HFFc6 (cell line): ENCODE measurements at regions not wholly inside any gene's neighbourhood (a gene's known extent, or its start where the extent isn't known, plus 50 kb on each side); places are given as distances from the start of the nearest gene placed in this dataset.
"Not testable (repeated sequence)": the region's sequence is repeated elsewhere in the genome, so short reads cannot be mapped to it uniquely, and the experiment has no call there.

Experiments
- DNase-seq: peaks from one replicate; pipeline ENCODE4 v3.0.0-alpha.2; 2018
- H3K27ac Mint-ChIP-seq: 2 replicates; pipeline ENCODE4 v1.8.0; 2020; ENCODE audit warnings: mild to moderate bottlenecking, mixed read lengths
- H3K27me3 Mint-ChIP-seq: 2 replicates; pipeline ENCODE4 v1.8.0; 2021; ENCODE audit warnings: mild to moderate bottlenecking, moderate library complexity, mixed read lengths; ENCODE audit not compliant: insufficient read depth
- H3K36me3 Mint-ChIP-seq: 2 replicates; pipeline ENCODE4 v1.8.0; 2021; ENCODE audit warnings: low read depth, mixed read lengths
- H3K4me1 Mint-ChIP-seq: 2 replicates; pipeline ENCODE4 v1.8.0; 2020; ENCODE audit warnings: low read depth, mixed read lengths
- H3K4me3 Mint-ChIP-seq: 2 replicates; pipeline ENCODE4 v1.8.0; 2020; ENCODE audit warnings: mild to moderate bottlenecking, moderate library complexity, mixed read lengths
- H3K9me3 Mint-ChIP-seq: 2 replicates; pipeline ENCODE4 v1.8.0; 2020; ENCODE audit warnings: mild to moderate bottlenecking, mixed read lengths
- TF ChIP-seq, protein P1 (sequence below): fragments of 200-600 bp; sonication (generic); IDR thresholded peaks from 2 replicates; pipeline ENCODE4 v1.5.0; 2021; ENCODE audit warnings: antibody characterized with exemption, mild to moderate bottlenecking

- Mint-ChIP-seq H3K4me3 (no peak overlapping the region), H3K27me3 (no peaks in the 10 kb centered on the region), H3K36me3 (peaks cover 4% of the 10 kb centered on the region; the same call in 1 of the 2 replicates), H3K27ac (no peak overlapping the region), H3K4me1 (no peaks in the 10 kb centered on the region), H3K9me3 (peaks cover 56% of the 10 kb centered on the region)
- no peak for DNase-seq
- TF ChIP-seq, protein P1, sequence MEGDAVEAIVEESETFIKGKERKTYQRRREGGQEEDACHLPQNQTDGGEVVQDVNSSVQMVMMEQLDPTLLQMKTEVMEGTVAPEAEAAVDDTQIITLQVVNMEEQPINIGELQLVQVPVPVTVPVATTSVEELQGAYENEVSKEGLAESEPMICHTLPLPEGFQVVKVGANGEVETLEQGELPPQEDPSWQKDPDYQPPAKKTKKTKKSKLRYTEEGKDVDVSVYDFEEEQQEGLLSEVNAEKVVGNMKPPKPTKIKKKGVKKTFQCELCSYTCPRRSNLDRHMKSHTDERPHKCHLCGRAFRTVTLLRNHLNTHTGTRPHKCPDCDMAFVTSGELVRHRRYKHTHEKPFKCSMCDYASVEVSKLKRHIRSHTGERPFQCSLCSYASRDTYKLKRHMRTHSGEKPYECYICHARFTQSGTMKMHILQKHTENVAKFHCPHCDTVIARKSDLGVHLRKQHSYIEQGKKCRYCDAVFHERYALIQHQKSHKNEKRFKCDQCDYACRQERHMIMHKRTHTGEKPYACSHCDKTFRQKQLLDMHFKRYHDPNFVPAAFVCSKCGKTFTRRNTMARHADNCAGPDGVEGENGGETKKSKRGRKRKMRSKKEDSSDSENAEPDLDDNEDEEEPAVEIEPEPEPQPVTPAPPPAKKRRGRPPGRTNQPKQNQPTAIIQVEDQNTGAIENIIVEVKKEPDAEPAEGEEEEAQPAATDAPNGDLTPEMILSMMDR = no peak
Measured at GRCh38 chr5:91586232-91586631, 203.1 kb upstream of the ARRDC3 start.

DNA sequence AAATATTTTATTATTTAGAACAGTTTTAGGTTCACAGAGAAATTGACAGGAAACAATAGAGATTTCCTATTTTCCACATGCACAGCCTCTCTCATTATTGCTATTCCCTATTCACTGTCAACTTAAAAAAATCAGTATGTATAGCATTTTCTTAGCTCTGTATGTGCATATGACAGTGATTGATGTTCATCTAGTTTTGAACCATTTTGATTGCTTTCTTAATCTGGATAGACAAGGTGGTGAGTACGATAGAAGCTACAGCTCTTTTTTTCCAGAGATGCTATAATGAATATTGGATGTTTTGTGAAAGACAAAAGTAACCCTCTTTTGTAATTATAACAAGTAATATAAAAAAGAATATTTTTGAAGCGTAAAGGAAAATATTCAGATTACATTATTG, 201.2 kb upstream of the ARRDC3 start:
- Mint-ChIP-seq H3K27me3 (no peaks in the 10 kb centered on the region), H3K36me3 (no peaks in the 10 kb centered on the region), H3K9me3 (peaks cover 51% of the 10 kb centered on the region), H3K27ac (no peak overlapping the region), H3K4me3 (no peak overlapping the region), H3K4me1 (no peaks in the 10 kb centered on the region)
- TF ChIP-seq, protein P1 = no peak
- no peak for DNase-seq

GRCh38 chr5:91566012-91566411, 182.9 kb upstream of the ARRDC3 start:
- not testable (repeated sequence) for H3K4me3 Mint-ChIP-seq, DNase-seq, H3K27ac Mint-ChIP-seq, H3K4me1 Mint-ChIP-seq, H3K27me3 Mint-ChIP-seq
- peaks cover 67% of the 10 kb centered on the region for H3K9me3 Mint-ChIP-seq
- peaks cover 13% of the 10 kb centered on the region for H3K36me3 Mint-ChIP-seq

DNA sequence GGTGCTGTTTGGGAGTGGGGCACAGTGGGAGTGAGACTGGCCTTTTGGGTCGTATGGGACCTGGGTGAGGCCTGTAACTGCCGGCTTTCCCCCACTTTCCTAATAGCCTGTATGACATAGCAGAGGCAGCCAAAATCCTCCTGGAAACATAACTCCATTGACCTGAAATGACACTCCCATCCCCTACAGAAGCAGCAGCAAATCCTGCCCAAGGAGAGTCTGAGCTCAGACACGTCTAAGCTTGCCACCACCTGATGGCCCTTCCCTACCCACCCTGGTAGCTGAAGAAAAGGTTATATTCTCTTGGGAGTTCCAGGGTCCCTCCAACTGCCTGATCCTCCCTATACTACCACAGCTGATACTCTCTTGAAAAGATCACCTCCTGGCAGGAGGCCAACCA, 179.8 kb upstream of the ARRDC3 start:
- H3K4me3 Mint-ChIP-seq = no peak overlapping the region
- H3K27me3 Mint-ChIP-seq = no peaks in the 10 kb centered on the region; the same call in 1 of the 2 replicates
- no peaks in the 10 kb centered on the region for H3K4me1 Mint-ChIP-seq
- peaks cover 19% of the 10 kb centered on the region for H3K36me3 Mint-ChIP-seq
- DNase-seq = no peak
- H3K27ac Mint-ChIP-seq = no peak overlapping the region
- TF ChIP-seq, protein P1 = no peak
- H3K9me3 Mint-ChIP-seq = peaks cover 79% of the 10 kb centered on the region

GRCh38 chr5:91541696-91542095, 158.6 kb upstream of the ARRDC3 start:
- Mint-ChIP-seq H3K4me3 (no peak overlapping the region), H3K36me3 (no peaks in the 10 kb centered on the region), H3K27ac (no peak overlapping the region), H3K9me3 (peaks cover 18% of the 10 kb centered on the region), H3K4me1 (no peaks in the 10 kb centered on the region), H3K27me3 (no peaks in the 10 kb centered on the region)
- DNase-seq = no peak
- TF ChIP-seq, protein P1 = no peak

GRCh38 chr5:91538179-91538578, 155.1 kb upstream of the ARRDC3 start:
- no peaks in the 10 kb centered on the region for H3K4me1 Mint-ChIP-seq
- no peaks in the 10 kb centered on the region; the same call in 1 of the 2 replicates for H3K27me3 Mint-ChIP-seq
- no peak for DNase-seq
- H3K9me3 Mint-ChIP-seq = no peaks in the 10 kb centered on the region; the same call in 1 of the 2 replicates
- H3K4me3 Mint-ChIP-seq = no peak overlapping the region
- no peak overlapping the region for H3K27ac Mint-ChIP-seq
- no peaks in the 10 kb centered on the region for H3K36me3 Mint-ChIP-seq
- TF ChIP-seq, protein P1 = no peak
